ENCODE measurements at regions not wholly inside any gene's neighbourhood (a gene's known extent, or its start where the extent isn't known, plus 50 kb on each side); places are given as distances from the start of the nearest gene placed in this dataset.

DNA sequence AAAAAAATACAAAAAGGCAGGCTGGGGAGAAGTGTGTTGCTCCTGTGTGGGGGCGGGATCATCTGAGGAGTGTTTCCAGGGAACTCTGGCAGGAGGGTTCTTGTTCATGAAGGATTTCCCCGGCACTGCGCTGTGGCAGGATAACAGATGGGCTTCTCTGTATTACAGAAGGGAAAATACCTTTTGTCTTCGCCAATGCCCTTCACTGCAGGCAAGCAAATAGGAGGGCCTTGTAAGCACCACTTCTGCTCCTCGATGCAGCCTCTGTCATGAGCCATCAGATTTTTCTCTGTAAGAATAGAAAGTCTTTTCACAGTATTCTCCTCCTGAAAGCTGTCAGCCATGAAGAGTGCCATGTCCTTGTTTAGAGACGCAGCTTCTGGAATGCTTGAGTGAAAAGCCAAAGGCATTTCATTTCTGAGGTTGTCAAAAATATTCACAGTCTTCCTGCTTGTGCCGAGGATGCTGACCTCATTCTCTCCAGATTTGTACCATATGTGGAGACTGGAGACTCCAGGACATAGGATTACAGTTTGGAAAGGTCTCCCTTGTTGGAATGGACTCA, 294.0 kb downstream of the YTHDC2 start:
- Histone ChIP-seq H3K27me3 (ENCODE audit: low read length) (no peaks in the 10 kb centered on the region), H4K20me1 (ENCODE audit: insufficient read depth, low read depth, low read length) (no peaks in the 10 kb centered on the region), H3K9me3 (ENCODE audit: low read length) (no peaks in the 10 kb centered on the region), H3K4me1 (ENCODE audit: low read length) (no peaks in the 10 kb centered on the region), H3K27ac (ENCODE audit: low read length) (no peak overlapping the region), H3K4me2 (ENCODE audit: low read depth, low read length, poor library complexity, severe bottlenecking) (no peak overlapping the region), H3K9me2 (replicated peaks; ENCODE audit: insufficient read depth, low read length) (no peaks in the 10 kb centered on the region), H3K4me3 (ENCODE audit: low read length) (no peak overlapping the region), H2AFZ (ENCODE audit: low read length) (no peak overlapping the region), H3K9ac (ENCODE audit: low read length) (no peak overlapping the region), H3K79me2 (ENCODE audit: low read length) (no peaks in the 10 kb centered on the region), H3K36me3 (ENCODE audit: insufficient read depth, low read length) (no peaks in the 10 kb centered on the region)
- DNase-seq = no peak

DNA sequence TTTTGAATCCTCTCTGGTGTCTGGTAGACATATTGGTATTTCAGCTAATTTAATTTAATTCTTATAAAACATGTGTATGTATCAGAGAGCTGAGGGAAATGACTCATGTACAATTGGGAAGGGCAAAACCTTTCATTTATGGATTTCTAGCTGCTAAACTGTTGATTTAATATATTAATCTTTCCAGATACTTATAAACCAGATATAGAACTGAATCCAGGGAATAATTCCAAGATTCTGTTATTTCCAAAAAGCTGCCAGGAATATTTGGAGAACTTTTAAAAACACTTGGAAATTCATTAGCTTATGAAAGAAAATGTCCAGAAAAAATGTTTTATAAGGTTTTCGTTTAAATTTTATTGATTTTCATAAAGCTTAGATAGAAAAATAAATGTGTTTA, 295.5 kb downstream of the YTHDC2 start:
- no peaks in the 10 kb centered on the region for H3K4me1 ChIP-seq (ENCODE audit: low read length)
- no peak overlapping the region for H3K9ac ChIP-seq (ENCODE audit: low read length)
- H3K9me2 ChIP-seq (replicated peaks; ENCODE audit: insufficient read depth, low read length) = no peaks in the 10 kb centered on the region
- no peaks in the 10 kb centered on the region for H4K20me1 ChIP-seq (ENCODE audit: insufficient read depth, low read depth, low read length)
- no peak overlapping the region for H3K4me2 ChIP-seq (ENCODE audit: low read depth, low read length, poor library complexity, severe bottlenecking)
- no peaks in the 10 kb centered on the region for H3K79me2 ChIP-seq (ENCODE audit: low read length)
- DNase-seq = no peak
- no peaks in the 10 kb centered on the region for H3K36me3 ChIP-seq (ENCODE audit: insufficient read depth, low read length)
- H3K4me3 ChIP-seq (ENCODE audit: low read length) = no peak overlapping the region
- H3K27ac ChIP-seq (ENCODE audit: low read length) = no peak overlapping the region
- H2AFZ ChIP-seq (ENCODE audit: low read length) = no peak overlapping the region
- H3K9me3 ChIP-seq (ENCODE audit: low read length) = no peaks in the 10 kb centered on the region
- no peaks in the 10 kb centered on the region for H3K27me3 ChIP-seq (ENCODE audit: low read length)

DNA sequence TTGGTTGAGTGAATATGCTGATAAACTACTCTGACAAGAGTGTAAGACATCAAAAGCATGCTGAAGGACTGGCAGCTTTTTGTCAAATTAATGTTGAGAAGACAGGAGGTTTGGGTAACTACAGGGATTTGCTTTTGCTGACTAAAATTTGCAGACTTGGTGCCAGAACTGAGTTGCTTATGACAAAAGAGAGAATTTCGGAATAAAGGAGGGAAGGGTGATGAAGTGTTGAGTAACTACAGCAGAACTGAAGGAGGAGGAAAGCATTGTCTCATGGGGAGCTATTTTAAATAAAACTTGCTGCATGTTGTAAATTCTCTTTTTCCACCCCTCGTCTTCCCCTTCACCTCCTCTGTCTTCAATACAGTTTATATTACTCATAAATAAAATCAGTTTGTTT, 296.1 kb downstream of the YTHDC2 start:
- no peaks in the 10 kb centered on the region for H3K9me2 ChIP-seq (replicated peaks; ENCODE audit: insufficient read depth, low read length)
- no peaks in the 10 kb centered on the region for H3K27me3 ChIP-seq (ENCODE audit: low read length)
- H3K9me3 ChIP-seq (ENCODE audit: low read length) = no peaks in the 10 kb centered on the region
- no peak overlapping the region for H3K27ac ChIP-seq (ENCODE audit: low read length)
- H3K36me3 ChIP-seq (ENCODE audit: insufficient read depth, low read length) = no peaks in the 10 kb centered on the region
- H3K79me2 ChIP-seq (ENCODE audit: low read length) = no peaks in the 10 kb centered on the region
- no peak overlapping the region for H3K4me2 ChIP-seq (ENCODE audit: low read depth, low read length, poor library complexity, severe bottlenecking)
- no peak overlapping the region for H3K9ac ChIP-seq (ENCODE audit: low read length)
- no peaks in the 10 kb centered on the region for H3K4me1 ChIP-seq (ENCODE audit: low read length)
- no peak overlapping the region for H2AFZ ChIP-seq (ENCODE audit: low read length)
- no peak overlapping the region for H3K4me3 ChIP-seq (ENCODE audit: low read length)
- no peak for DNase-seq
- no peaks in the 10 kb centered on the region for H4K20me1 ChIP-seq (ENCODE audit: insufficient read depth, low read depth, low read length)

DNA sequence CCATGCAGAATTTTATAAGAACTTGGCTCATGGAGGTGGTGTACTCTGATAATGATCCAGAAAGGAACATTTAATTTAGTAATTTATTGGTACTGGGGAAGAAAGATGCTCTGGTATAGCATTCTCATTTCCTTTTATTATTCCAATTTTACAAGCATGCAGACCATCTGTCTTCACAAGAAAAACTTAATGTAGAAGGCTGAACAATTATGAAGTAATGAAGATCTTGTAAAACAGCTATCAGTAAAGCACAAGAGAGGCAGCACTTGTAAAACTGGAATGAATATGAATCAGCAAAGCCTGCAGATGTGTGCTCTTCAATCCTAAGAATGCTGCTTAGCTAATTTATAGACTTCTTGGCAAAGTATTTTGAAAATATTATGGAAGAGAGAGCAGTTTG, 300.0 kb downstream of the YTHDC2 start:
- Histone ChIP-seq H3K4me2 (ENCODE audit: low read depth, low read length, poor library complexity, severe bottlenecking) (no peak overlapping the region), H3K79me2 (ENCODE audit: low read length) (no peaks in the 10 kb centered on the region)
- DNase-seq = no peak

DNA sequence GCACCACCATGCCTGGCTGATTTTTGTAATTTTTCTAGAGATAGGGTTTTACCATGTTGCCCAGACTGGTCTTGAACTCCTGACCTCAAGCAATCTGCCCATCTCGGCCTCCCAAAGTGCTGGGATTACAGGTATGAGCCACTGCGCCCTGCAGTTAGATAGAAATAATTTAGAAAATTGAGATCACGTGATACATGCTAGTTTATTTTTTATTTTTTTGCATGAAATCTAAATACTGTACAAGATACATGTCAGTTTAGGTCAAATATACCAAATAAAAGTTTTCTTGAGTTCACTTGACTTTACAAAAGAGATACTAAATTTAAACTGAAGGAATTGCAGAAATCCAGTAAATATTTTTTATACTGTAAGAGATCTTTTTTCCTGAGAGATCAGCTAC, 304.2 kb downstream of the YTHDC2 start:
- Histone ChIP-seq H3K4me1 (ENCODE audit: low read length) (no peaks in the 10 kb centered on the region), H3K27me3 (ENCODE audit: low read length) (no peaks in the 10 kb centered on the region), H3K9me2 (replicated peaks; ENCODE audit: insufficient read depth, low read length) (no peaks in the 10 kb centered on the region), H3K4me3 (ENCODE audit: low read length) (no peak overlapping the region), H3K9ac (ENCODE audit: low read length) (no peak overlapping the region), H3K79me2 (ENCODE audit: low read length) (no peaks in the 10 kb centered on the region), H3K27ac (ENCODE audit: low read length) (no peak overlapping the region), H4K20me1 (ENCODE audit: insufficient read depth, low read depth, low read length) (no peaks in the 10 kb centered on the region), H3K4me2 (ENCODE audit: low read depth, low read length, poor library complexity, severe bottlenecking) (no peak overlapping the region), H3K9me3 (ENCODE audit: low read length) (no peaks in the 10 kb centered on the region), H3K36me3 (ENCODE audit: insufficient read depth, low read length) (no peaks in the 10 kb centered on the region), H2AFZ (ENCODE audit: low read length) (no peak overlapping the region)
- DNase-seq = no peak

More for the DNA sequence above, 300.0 kb downstream of the YTHDC2 start:
- Histone ChIP-seq H3K9me2 (replicated peaks; ENCODE audit: insufficient read depth, low read length) (no peaks in the 10 kb centered on the region), H3K9ac (ENCODE audit: low read length) (no peak overlapping the region), H2AFZ (ENCODE audit: low read length) (no peak overlapping the region), H3K27me3 (ENCODE audit: low read length) (no peaks in the 10 kb centered on the region), H3K9me3 (ENCODE audit: low read length) (no peaks in the 10 kb centered on the region), H3K36me3 (ENCODE audit: insufficient read depth, low read length) (no peaks in the 10 kb centered on the region), H3K4me1 (ENCODE audit: low read length) (no peaks in the 10 kb centered on the region), H3K27ac (ENCODE audit: low read length) (no peak overlapping the region), H4K20me1 (ENCODE audit: insufficient read depth, low read depth, low read length) (no peaks in the 10 kb centered on the region), H3K4me3 (ENCODE audit: low read length) (no peak overlapping the region)

DNA sequence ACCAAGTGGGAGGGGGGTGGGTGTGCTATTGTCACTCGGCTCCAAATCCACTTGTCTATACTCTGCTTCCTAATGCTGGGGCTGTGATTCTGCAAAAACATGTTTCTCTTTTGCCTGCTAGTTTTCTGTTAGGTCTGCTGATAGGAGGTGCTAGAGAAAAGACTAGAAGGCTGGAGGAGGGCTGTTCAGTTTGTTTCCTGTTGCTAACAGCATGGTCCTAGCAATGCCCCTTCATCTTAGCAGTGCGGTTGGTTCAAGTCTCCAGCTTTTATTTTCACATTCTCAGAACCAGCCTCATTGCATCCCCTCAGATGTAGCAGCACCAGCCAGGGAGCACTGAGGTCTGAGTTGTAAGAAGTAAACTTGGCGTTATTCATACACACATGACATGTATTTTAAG, 310.2 kb downstream of the YTHDC2 start:
- Histone ChIP-seq H2AFZ (ENCODE audit: low read length) (no peak overlapping the region), H3K27ac (ENCODE audit: low read length) (no peak overlapping the region), H3K4me2 (ENCODE audit: low read depth, low read length, poor library complexity, severe bottlenecking) (no peak overlapping the region), H3K9me2 (replicated peaks; ENCODE audit: insufficient read depth, low read length) (no peaks in the 10 kb centered on the region), H3K9ac (ENCODE audit: low read length) (no peak overlapping the region), H3K9me3 (ENCODE audit: low read length) (no peaks in the 10 kb centered on the region), H3K36me3 (ENCODE audit: insufficient read depth, low read length) (no peaks in the 10 kb centered on the region), H3K27me3 (ENCODE audit: low read length) (no peaks in the 10 kb centered on the region), H3K4me1 (ENCODE audit: low read length) (no peaks in the 10 kb centered on the region), H4K20me1 (ENCODE audit: insufficient read depth, low read depth, low read length) (no peaks in the 10 kb centered on the region), H3K4me3 (ENCODE audit: low read length) (no peak overlapping the region), H3K79me2 (ENCODE audit: low read length) (no peaks in the 10 kb centered on the region)
- DNase-seq = no peak

DNA sequence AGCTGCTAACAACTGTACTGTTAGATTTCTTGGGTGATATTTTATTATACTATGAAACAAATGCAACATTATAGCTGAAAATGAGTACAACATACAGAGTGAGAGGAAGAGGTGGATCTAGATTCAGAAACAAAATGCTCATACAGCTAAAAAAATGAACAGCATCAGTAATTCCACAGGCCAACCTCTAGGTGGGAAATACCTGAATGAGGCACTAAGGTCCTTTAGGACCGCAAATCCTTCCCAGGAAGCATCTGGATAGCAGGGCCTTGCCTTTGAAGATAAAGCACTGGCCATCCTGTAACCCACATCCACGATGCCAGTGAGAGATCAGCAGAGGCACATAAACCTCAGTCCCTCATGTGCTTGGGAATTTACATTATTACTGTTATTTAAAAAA, 310.8 kb downstream of the YTHDC2 start:
- Histone ChIP-seq H3K9me3 (ENCODE audit: low read length) (no peaks in the 10 kb centered on the region), H3K9me2 (replicated peaks; ENCODE audit: insufficient read depth, low read length) (no peaks in the 10 kb centered on the region), H3K79me2 (ENCODE audit: low read length) (no peaks in the 10 kb centered on the region), H2AFZ (ENCODE audit: low read length) (no peak overlapping the region), H4K20me1 (ENCODE audit: insufficient read depth, low read depth, low read length) (no peaks in the 10 kb centered on the region), H3K27me3 (ENCODE audit: low read length) (no peaks in the 10 kb centered on the region), H3K9ac (ENCODE audit: low read length) (no peak overlapping the region), H3K36me3 (ENCODE audit: insufficient read depth, low read length) (no peaks in the 10 kb centered on the region), H3K27ac (ENCODE audit: low read length) (no peak overlapping the region), H3K4me3 (ENCODE audit: low read length) (no peak overlapping the region), H3K4me1 (ENCODE audit: low read length) (no peaks in the 10 kb centered on the region), H3K4me2 (ENCODE audit: low read depth, low read length, poor library complexity, severe bottlenecking) (no peak overlapping the region)
- DNase-seq = no peak

DNA sequence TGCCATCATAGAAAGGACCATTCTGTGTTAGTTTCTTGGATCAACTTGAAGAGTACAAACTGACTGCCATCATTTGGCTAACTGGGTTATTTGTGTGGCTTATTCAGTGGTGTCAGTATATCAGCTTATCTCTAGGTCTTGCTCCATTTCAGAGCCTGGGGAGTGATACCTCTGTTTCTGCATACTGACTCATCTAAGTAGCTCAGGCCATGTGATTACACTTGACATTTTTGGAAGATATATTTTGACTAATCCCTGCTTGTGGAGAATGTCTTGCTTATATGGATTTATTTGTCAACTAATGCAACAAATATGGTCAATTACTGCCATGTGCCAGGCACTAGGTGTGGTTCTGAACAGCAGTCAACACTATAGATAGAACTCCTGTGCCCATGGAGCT, 311.7 kb downstream of the YTHDC2 start:
- Histone ChIP-seq H3K27me3 (ENCODE audit: low read length) (no peaks in the 10 kb centered on the region), H3K9me3 (ENCODE audit: low read length) (no peaks in the 10 kb centered on the region)

DNA sequence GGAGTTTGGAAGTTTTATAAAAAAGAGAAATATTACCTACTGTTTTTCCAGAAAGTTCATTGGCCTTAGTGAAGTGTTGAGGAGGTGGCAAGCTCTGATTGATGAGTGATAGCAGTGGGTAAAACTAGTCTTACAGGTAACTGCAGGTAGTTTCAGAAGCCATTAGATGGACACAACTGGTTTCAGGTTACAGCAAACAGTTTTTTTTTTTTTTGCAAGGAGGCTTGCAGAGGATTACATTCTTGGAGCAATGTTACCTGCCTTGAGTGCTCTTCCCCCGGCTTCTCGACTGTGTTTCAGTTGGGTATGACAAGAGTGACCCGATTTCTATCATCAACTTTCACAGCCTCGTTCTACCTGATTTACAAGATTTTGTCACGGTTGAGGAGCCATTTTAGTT, 333.4 kb downstream of the YTHDC2 start:
- no peak for DNase-seq
- Histone ChIP-seq H3K4me2 (ENCODE audit: low read depth, low read length, poor library complexity, severe bottlenecking) (no peak overlapping the region), H4K20me1 (ENCODE audit: insufficient read depth, low read depth, low read length) (no peaks in the 10 kb centered on the region)

More for the DNA sequence above, 311.7 kb downstream of the YTHDC2 start:
- DNase-seq = no peak
- Histone ChIP-seq H3K4me1 (ENCODE audit: low read length) (no peaks in the 10 kb centered on the region), H3K4me3 (ENCODE audit: low read length) (no peak overlapping the region), H3K9me2 (replicated peaks; ENCODE audit: insufficient read depth, low read length) (no peaks in the 10 kb centered on the region), H4K20me1 (ENCODE audit: insufficient read depth, low read depth, low read length) (no peaks in the 10 kb centered on the region), H2AFZ (ENCODE audit: low read length) (no peak overlapping the region), H3K27ac (ENCODE audit: low read length) (no peak overlapping the region), H3K36me3 (ENCODE audit: insufficient read depth, low read length) (no peaks in the 10 kb centered on the region), H3K9ac (ENCODE audit: low read length) (no peak overlapping the region), H3K4me2 (ENCODE audit: low read depth, low read length, poor library complexity, severe bottlenecking) (no peak overlapping the region), H3K79me2 (ENCODE audit: low read length) (no peaks in the 10 kb centered on the region)

More for the DNA sequence above, 333.4 kb downstream of the YTHDC2 start:
- Histone ChIP-seq H3K79me2 (ENCODE audit: low read length) (no peaks in the 10 kb centered on the region), H3K4me3 (ENCODE audit: low read length) (no peak overlapping the region), H3K27me3 (ENCODE audit: low read length) (no peaks in the 10 kb centered on the region), H3K9me2 (replicated peaks; ENCODE audit: insufficient read depth, low read length) (no peaks in the 10 kb centered on the region), H3K36me3 (ENCODE audit: insufficient read depth, low read length) (no peaks in the 10 kb centered on the region), H2AFZ (ENCODE audit: low read length) (no peak overlapping the region), H3K9ac (ENCODE audit: low read length) (no peak overlapping the region), H3K9me3 (ENCODE audit: low read length) (no peaks in the 10 kb centered on the region), H3K27ac (ENCODE audit: low read length) (no peak overlapping the region), H3K4me1 (ENCODE audit: low read length) (no peaks in the 10 kb centered on the region)

Data from Karpas-422 (cell line).